H9 (cell line): ENCODE measurements at regions not wholly inside any gene's neighbourhood (a gene's known extent, or its start where the extent isn't known, plus 50 kb on each side); places are given as distances from the start of the nearest gene placed in this dataset.

Experiments used
- DNase-seq: peaks from one replicate; pipeline ENCODE4 v3.0.0-alpha.2; 2017
- H2AFZ ChIP-seq: one replicate; pipeline ENCODE4 v1.6.1; 2013; ENCODE audit warnings: mild to moderate bottlenecking, low read length, control low read depth, moderate library complexity
- H2AK5ac ChIP-seq: 2 replicates; pipeline ENCODE4 v1.6.1; 2013; ENCODE audit warnings: low read length, control low read depth, mixed read lengths; ENCODE audit not compliant: insufficient read length
- H2BK120ac ChIP-seq: one replicate; pipeline ENCODE4 v1.6.1; 2013; ENCODE audit warnings: low read depth, mild to moderate bottlenecking, low read length, control low read depth, inconsistent platforms; ENCODE audit not compliant: poor library complexity, severe bottlenecking
- H2BK12ac ChIP-seq: 2 replicates; pipeline ENCODE4 v1.6.1; 2013; ENCODE audit warnings: low read length, control low read depth, mixed read lengths, low read depth; ENCODE audit not compliant: insufficient read length
- H2BK15ac ChIP-seq: 2 replicates; pipeline ENCODE4 v1.6.1; 2013; ENCODE audit warnings: low read depth, low read length, control low read depth
- H2BK20ac ChIP-seq: one replicate; pipeline ENCODE4 v1.6.1; 2013; ENCODE audit warnings: low read depth, mild to moderate bottlenecking, low read length, control low read depth, inconsistent platforms; ENCODE audit not compliant: poor library complexity, severe bottlenecking
- H2BK5ac ChIP-seq: 2 replicates; pipeline ENCODE4 v1.6.1; 2013; ENCODE audit warnings: low read length, control low read depth, mixed read lengths; ENCODE audit not compliant: insufficient read length
- H3K14ac ChIP-seq: 2 replicates; pipeline ENCODE4 v1.6.1; 2013; ENCODE audit warnings: low read length, control low read depth; ENCODE audit not compliant: insufficient read depth
- H3K18ac ChIP-seq: 2 replicates; pipeline ENCODE4 v1.6.1; 2013; ENCODE audit warnings: low read depth, mild to moderate bottlenecking, mixed read lengths, low read length, control low read depth; ENCODE audit not compliant: insufficient read length
- H3K23ac ChIP-seq: 2 replicates; pipeline ENCODE4 v1.6.1; 2013; ENCODE audit warnings: low read length, control low read depth, mixed read lengths, low read depth; ENCODE audit not compliant: insufficient read length
- H3K23me2 ChIP-seq: 2 replicates; pipeline ENCODE4 v1.6.1; 2013; ENCODE audit warnings: low read depth, mild to moderate bottlenecking, mixed read lengths, low read length, control low read depth; ENCODE audit not compliant: insufficient read length, poor library complexity, severe bottlenecking
- H3K27ac ChIP-seq: 2 replicates; pipeline ENCODE4 v1.5.1; 2013; ENCODE audit warnings: low read length, control low read depth, mixed read lengths, low read depth; ENCODE audit not compliant: insufficient read length
- H3K27me3 ChIP-seq: 2 replicates; pipeline ENCODE4 v1.6.1; 2013; ENCODE audit warnings: low read length, control low read depth, inconsistent platforms; ENCODE audit not compliant: insufficient read depth
- H3K4ac ChIP-seq: 2 replicates; pipeline ENCODE4 v1.6.1; 2013; ENCODE audit warnings: low read depth, mild to moderate bottlenecking, control low read depth, inconsistent platforms, low read length, moderate library complexity
- H3K4me1 ChIP-seq: 2 replicates; pipeline ENCODE4 v1.6.1; 2013; ENCODE audit warnings: low read length, control low read depth, inconsistent platforms; ENCODE audit not compliant: insufficient read depth
- H3K4me2 ChIP-seq: 2 replicates; pipeline ENCODE4 v1.6.1; 2013; ENCODE audit warnings: low read length, control low read depth, mixed read lengths; ENCODE audit not compliant: insufficient read length, insufficient read depth
- H3K56ac ChIP-seq: 2 replicates; pipeline ENCODE4 v1.6.1; 2013; ENCODE audit warnings: low read depth, mild to moderate bottlenecking, mixed read lengths, low read length, control low read depth; ENCODE audit not compliant: insufficient read length
- H3K79me1 ChIP-seq: 2 replicates; pipeline ENCODE4 v1.6.1; 2013; ENCODE audit warnings: low read depth, mild to moderate bottlenecking, moderate library complexity, low read length, control low read depth, inconsistent platforms; ENCODE audit not compliant: insufficient read depth, poor library complexity, severe bottlenecking
- H3K79me2 ChIP-seq: 2 replicates; pipeline ENCODE4 v1.6.1; 2013; ENCODE audit warnings: low read length, control low read depth, inconsistent platforms; ENCODE audit not compliant: insufficient read depth
- H3K9ac ChIP-seq: 2 replicates; pipeline ENCODE4 v1.6.1; 2013; ENCODE audit warnings: low read length, control low read depth, mixed read lengths; ENCODE audit not compliant: insufficient read length; ENCODE audit errors: extremely low read depth
- H3K9me3 ChIP-seq: one replicate; pipeline ENCODE4 v1.6.1; 2013; ENCODE audit warnings: low read depth, low read length, inconsistent platforms; ENCODE audit not compliant: control insufficient read depth
- H3T11ph ChIP-seq: one replicate; pipeline ENCODE4 v1.6.1; 2013; ENCODE audit warnings: mild to moderate bottlenecking, low read length, control low read depth, inconsistent platforms
- H4K20me1 ChIP-seq: one replicate; pipeline ENCODE4 v1.6.1; 2013; ENCODE audit not compliant: control insufficient read depth, insufficient read length, insufficient read depth
- H4K5ac ChIP-seq: 2 replicates; pipeline ENCODE4 v1.6.1; 2013; ENCODE audit warnings: low read depth, mild to moderate bottlenecking, mixed read lengths, low read length, control low read depth; ENCODE audit not compliant: insufficient read length
- H4K8ac ChIP-seq: replicated peaks from 2 replicates; pipeline ENCODE4 v1.6.1; 2013; ENCODE audit warnings: low read length, control low read depth, mixed read lengths, low read depth; ENCODE audit not compliant: insufficient read length
- H4K91ac ChIP-seq: 2 replicates; pipeline ENCODE4 v1.6.1; 2013; ENCODE audit warnings: low read depth, mild to moderate bottlenecking, moderate library complexity, mixed read lengths, low read length, control low read depth; ENCODE audit not compliant: insufficient read length
- H3K27ac Mint-ChIP-seq, 3 experiments: 2 replicates in 2 of 3; 3 replicates in 1 of 3; pipeline ENCODE4 v1.8.0; 2020 to 2021; ENCODE audit warnings: mixed read lengths in 3 of 3, mild to moderate bottlenecking in 1 of 3, moderate library complexity in 1 of 3
- H3K27me3 Mint-ChIP-seq: 2 replicates; pipeline ENCODE4 v1.8.0; 2021; ENCODE audit warnings: low read depth, mild to moderate bottlenecking, moderate library complexity, mixed read lengths
- H3K36me3 Mint-ChIP-seq, 3 experiments: 2 replicates in 2 of 3; 3 replicates in 1 of 3; pipeline ENCODE4 v1.8.0; 2020 to 2021; ENCODE audit warnings: low read depth in 3 of 3, mixed read lengths in 3 of 3; ENCODE audit not compliant: insufficient read depth in 1 of 3
- H3K4me1 Mint-ChIP-seq, 2 experiments: 2 replicates each; pipeline ENCODE4 v1.8.0; 2020; ENCODE audit warnings: mixed read lengths in 2 of 2
- H3K4me3 Mint-ChIP-seq, 2 experiments: 2 replicates in 1 of 2; 3 replicates in 1 of 2; pipeline ENCODE4 v1.8.0; 2020 to 2021; ENCODE audit warnings: mild to moderate bottlenecking in 2 of 2, mixed read lengths in 2 of 2, moderate library complexity in 1 of 2
- H3K9me3 Mint-ChIP-seq, 2 experiments: 2 replicates in 1 of 2; 3 replicates in 1 of 2; pipeline ENCODE4 v1.8.0; 2020; ENCODE audit warnings: mild to moderate bottlenecking in 2 of 2, mixed read lengths in 2 of 2, moderate library complexity in 1 of 2
- WGBS: extraction: QIAGEN DNeasy Blood & Tissue Kit; methylation state at CpG from one replicate; pipeline ENCODE4 v1.1.7; 2013; ENCODE audit warnings: missing lambda C conversion rate, low lambda C conversion rate, mixed read lengths; ENCODE audit not compliant: insufficient read length; ENCODE audit errors: extremely low coverage; 5-methylcytosine and 5-hydroxymethylcytosine counted together
- TF ChIP-seq, protein P1 (sequence below): fragments of 200-600 bp; sonication (generic); conservative IDR thresholded peaks from 3 replicates; pipeline ENCODE4 v1.8.0; 2021; ENCODE audit warnings: antibody characterized with exemption, mild to moderate bottlenecking

DNA sequence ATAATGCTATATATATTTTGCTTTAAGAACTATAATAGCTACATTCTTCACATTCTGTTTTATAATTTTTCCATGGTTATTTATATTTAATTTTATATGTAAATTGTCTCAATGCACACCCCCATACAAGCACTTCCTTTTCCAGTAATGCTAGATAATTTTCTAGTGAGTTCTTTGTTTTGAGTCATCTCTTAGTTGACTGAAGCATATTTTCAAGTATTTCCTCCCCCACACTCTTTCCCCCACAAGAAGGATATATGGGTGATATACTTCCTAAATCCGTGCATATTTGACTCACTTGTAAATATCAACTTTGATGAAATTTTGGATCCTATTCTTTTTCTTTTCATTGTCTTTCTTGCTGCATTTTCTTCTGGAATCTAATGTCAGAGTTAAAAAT is 82.1 kb upstream of the SRSF6 start:
- Histone ChIP-seq H3K23me2 (no peaks in the 10 kb centered on the region), H3K4me2 (no peak overlapping the region), H2BK12ac (no peak overlapping the region), H3K27ac (no peak overlapping the region), H2AFZ (no peak overlapping the region), H4K91ac (no peak overlapping the region), H3K4ac (no peak overlapping the region), H4K8ac (no peak overlapping the region), H2BK5ac (no peak overlapping the region), H2BK120ac (no peak overlapping the region), H2AK5ac (no peak overlapping the region), H4K20me1 (no peaks in the 10 kb centered on the region), H2BK15ac (no peak overlapping the region), H2BK20ac (no peak overlapping the region), H3K18ac (no peak overlapping the region), H3K23ac (no peak overlapping the region), H3K79me1 (no peaks in the 10 kb centered on the region), H3K56ac (no peak overlapping the region), H3T11ph (no peak overlapping the region), H3K9ac (no peak overlapping the region), H3K27me3 (no peaks in the 10 kb centered on the region), H3K79me2 (no peaks in the 10 kb centered on the region), H3K9me3 (peaks cover 5% of the 10 kb centered on the region), H4K5ac (no peak overlapping the region), H3K4me1 (no peaks in the 10 kb centered on the region), H3K14ac (no peak overlapping the region)
- no CpG with 5 or more reads among the region's 1 CpG for WGBS
- H3K36me3 Mint-ChIP-seq: no peaks in the 10 kb centered on the region
- H3K27me3 Mint-ChIP-seq: no peaks in the 10 kb centered on the region; the same call in 1 of the 2 replicates
- H3K4me3 Mint-ChIP-seq: no peak overlapping the region
- no peak for DNase-seq
- TF ChIP-seq, protein P1, sequence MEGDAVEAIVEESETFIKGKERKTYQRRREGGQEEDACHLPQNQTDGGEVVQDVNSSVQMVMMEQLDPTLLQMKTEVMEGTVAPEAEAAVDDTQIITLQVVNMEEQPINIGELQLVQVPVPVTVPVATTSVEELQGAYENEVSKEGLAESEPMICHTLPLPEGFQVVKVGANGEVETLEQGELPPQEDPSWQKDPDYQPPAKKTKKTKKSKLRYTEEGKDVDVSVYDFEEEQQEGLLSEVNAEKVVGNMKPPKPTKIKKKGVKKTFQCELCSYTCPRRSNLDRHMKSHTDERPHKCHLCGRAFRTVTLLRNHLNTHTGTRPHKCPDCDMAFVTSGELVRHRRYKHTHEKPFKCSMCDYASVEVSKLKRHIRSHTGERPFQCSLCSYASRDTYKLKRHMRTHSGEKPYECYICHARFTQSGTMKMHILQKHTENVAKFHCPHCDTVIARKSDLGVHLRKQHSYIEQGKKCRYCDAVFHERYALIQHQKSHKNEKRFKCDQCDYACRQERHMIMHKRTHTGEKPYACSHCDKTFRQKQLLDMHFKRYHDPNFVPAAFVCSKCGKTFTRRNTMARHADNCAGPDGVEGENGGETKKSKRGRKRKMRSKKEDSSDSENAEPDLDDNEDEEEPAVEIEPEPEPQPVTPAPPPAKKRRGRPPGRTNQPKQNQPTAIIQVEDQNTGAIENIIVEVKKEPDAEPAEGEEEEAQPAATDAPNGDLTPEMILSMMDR: no peak
- no peaks in the 10 kb centered on the region for H3K9me3 Mint-ChIP-seq
- H3K4me1 Mint-ChIP-seq: peaks cover 0 to 2% of the 10 kb centered on the region in 2 experiments; a peak in 1 of 4 replicates
- no peak overlapping the region for H3K27ac Mint-ChIP-seq
